Erythroblast (primary cell): ENCODE measurements at regions not wholly inside any gene's neighbourhood (a gene's known extent, or its start where the extent isn't known, plus 50 kb on each side); places are given as distances from the start of the nearest gene placed in this dataset.

ENCODE experiments used
- GATA1 ChIP-seq: IDR thresholded peaks from 2 replicates; pipeline ENCODE4 v1.6.1; 2011; ENCODE audit warnings: low read depth, mild to moderate bottlenecking, control low read depth, low read length, moderate library complexity
- POLR2A ChIP-seq: IDR thresholded peaks from 2 replicates; pipeline ENCODE4 v1.6.1; 2011; ENCODE audit warnings: mild to moderate bottlenecking, low read length

- TF ChIP-seq POLR2A, result no peak
- no peak for TF ChIP-seq GATA1
These were observed 90.2 kb upstream of the DNAJC10 start for GRCh38 chr2:182625814-182626213.
